Fibroblast of villous mesenchyme (primary cell): ENCODE measurements at regions not wholly inside any gene's neighbourhood (a gene's known extent, or its start where the extent isn't known, plus 50 kb on each side); places are given as distances from the start of the nearest gene placed in this dataset.

ENCODE experiments used
- DNase-seq: peaks from one replicate; pipeline ENCODE4 v3.0.0-alpha.2; 2010; ENCODE audit warnings: low read depth
- H3K4me3 ChIP-seq: 2 replicates; pipeline ENCODE4 v1.5.1; 2011; ENCODE audit warnings: low read depth, mild to moderate bottlenecking, low read length
- CTCF ChIP-seq: IDR thresholded peaks from 2 replicates; pipeline ENCODE4 v1.5.1; 2012; ENCODE audit warnings: low read depth, mild to moderate bottlenecking, low read length; ENCODE audit not compliant: insufficient read depth

- DNase-seq = no peak
- TF ChIP-seq CTCF = no peak
- no peak overlapping the region for H3K4me3 ChIP-seq
Measured at GRCh38 chr1:208433971-208434370, 189.8 kb upstream of the PLXNA2 start.

GRCh38 chr1:208437401-208437800, 193.2 kb upstream of the PLXNA2 start:
- no peak for TF ChIP-seq CTCF
- DNase-seq = no peak
- no peak overlapping the region for H3K4me3 ChIP-seq

- no peak for TF ChIP-seq CTCF
- no peak for DNase-seq
- H3K4me3 ChIP-seq = no peak overlapping the region
Measured at GRCh38 chr1:208438112-208438699, 194.0 kb upstream of the PLXNA2 start.

- TF ChIP-seq CTCF = no peak
- no peak overlapping the region for H3K4me3 ChIP-seq
- DNase-seq = no peak
Measured at GRCh38 chr1:208445758-208446203, 201.6 kb upstream of the PLXNA2 start.

GRCh38 chr1:208446271-208446691, 202.1 kb upstream of the PLXNA2 start:
- no peak for TF ChIP-seq CTCF
- no peak for DNase-seq
- H3K4me3 ChIP-seq = no peak overlapping the region

GRCh38 chr1:208448425-208448824, 204.2 kb upstream of the PLXNA2 start:
- no peak for TF ChIP-seq CTCF

GRCh38 chr1:208449951-208450350, 205.8 kb upstream of the PLXNA2 start:
- TF ChIP-seq CTCF = no peak
- DNase-seq = no peak
- no peak overlapping the region for H3K4me3 ChIP-seq

More at GRCh38 chr1:208448425-208448824, 204.2 kb upstream of the PLXNA2 start:
- no peak for DNase-seq
- H3K4me3 ChIP-seq = no peak overlapping the region
